ENCODE measurements at regions not wholly inside any gene's neighbourhood (a gene's known extent, or its start where the extent isn't known, plus 50 kb on each side); places are given as distances from the start of the nearest gene placed in this dataset.

GRCh38 chr15:38961931-38962330 is 397.3 kb upstream of the RASGRP1 start:
- H3K4me3 ChIP-seq (ENCODE audit: low read depth, low read length), result no peak overlapping the region
- no peak overlapping the region for H3K4me2 ChIP-seq (ENCODE audit: low read length)
- no peak overlapping the region for H4K91ac ChIP-seq (ENCODE audit: low read depth, low read length)
- no peak for DNase-seq
- no peaks in the 10 kb centered on the region for H3K9me3 ChIP-seq (ENCODE audit: insufficient read depth, low read depth, low read length)
- H3K23ac ChIP-seq (ENCODE audit: low read length), result no peak overlapping the region
- H2AFZ ChIP-seq (ENCODE audit: insufficient read depth, low read length, poor library complexity), result no peak overlapping the region
- no peaks in the 10 kb centered on the region for H3K4me1 ChIP-seq (ENCODE audit: control insufficient read depth in 1 of 2, insufficient read depth in 2 of 2, low read length in 2 of 2)
- H2BK120ac ChIP-seq (ENCODE audit: insufficient read depth, low read length, poor library complexity), result no peak overlapping the region
- WGBS (ENCODE audit: extremely low coverage, insufficient coverage, insufficient read length), result no CpG with 5 or more reads among the region's 2 CpGs
- no peak overlapping the region for H2AK5ac ChIP-seq (ENCODE audit: low read length)
- H3K27ac ChIP-seq (ENCODE audit: low read depth, low read length), result no peak overlapping the region
- H3K18ac ChIP-seq (ENCODE audit: low read length), result no peak overlapping the region
- H2BK12ac ChIP-seq (ENCODE audit: low read length), result no peak overlapping the region
- no peak overlapping the region for H2BK5ac ChIP-seq (ENCODE audit: low read depth, low read length, poor library complexity)
- H4K12ac ChIP-seq (ENCODE audit: low read depth, low read length), result no peak overlapping the region
- no peaks in the 10 kb centered on the region for H3K27me3 ChIP-seq (ENCODE audit: insufficient read depth, low read length)
- no peaks in the 10 kb centered on the region for H3K79me1 ChIP-seq (ENCODE audit: low read length)
- H3K14ac ChIP-seq (ENCODE audit: low read length), result no peak overlapping the region
- H3K4ac ChIP-seq (ENCODE audit: low read depth, low read length), result no peak overlapping the region
- H3K36me3 ChIP-seq (ENCODE audit: control insufficient read depth in 1 of 2, insufficient read depth in 2 of 2, low read length in 2 of 2), result no peaks in the 10 kb centered on the region
- no peak overlapping the region for H3K9ac ChIP-seq (ENCODE audit: low read length)
- H3K79me2 ChIP-seq (ENCODE audit: control insufficient read depth, insufficient read depth, low read length, poor library complexity), result no peaks in the 10 kb centered on the region
- no peak overlapping the region for H4K8ac ChIP-seq (ENCODE audit: low read depth, low read length)

GRCh38 chr15:38972831-38973230 is 408.2 kb upstream of the RASGRP1 start:
- Histone ChIP-seq H4K8ac (ENCODE audit: low read depth, low read length) (no peak overlapping the region), H3K4me1 (ENCODE audit: control insufficient read depth in 1 of 2, insufficient read depth in 2 of 2, low read length in 2 of 2) (no peaks in the 10 kb centered on the region), H2AK5ac (ENCODE audit: low read length) (no peak overlapping the region), H3K27ac (ENCODE audit: low read depth, low read length) (no peak overlapping the region), H2AFZ (ENCODE audit: insufficient read depth, low read length, poor library complexity) (no peak overlapping the region), H2BK5ac (ENCODE audit: low read depth, low read length, poor library complexity) (no peak overlapping the region), H2BK120ac (ENCODE audit: insufficient read depth, low read length, poor library complexity) (no peak overlapping the region), H4K12ac (ENCODE audit: low read depth, low read length) (no peak overlapping the region), H3K14ac (ENCODE audit: low read length) (no peak overlapping the region), H3K79me1 (ENCODE audit: low read length) (no peaks in the 10 kb centered on the region), H3K9ac (ENCODE audit: low read length) (no peak overlapping the region), H3K4me3 (ENCODE audit: low read depth, low read length) (no peak overlapping the region), H3K27me3 (ENCODE audit: insufficient read depth, low read length) (no peaks in the 10 kb centered on the region), H3K79me2 (ENCODE audit: control insufficient read depth, insufficient read depth, low read length, poor library complexity) (no peaks in the 10 kb centered on the region), H3K4ac (ENCODE audit: low read depth, low read length) (no peak overlapping the region), H3K23ac (ENCODE audit: low read length) (no peak overlapping the region), H4K91ac (ENCODE audit: low read depth, low read length) (no peak overlapping the region), H3K9me3 (ENCODE audit: insufficient read depth, low read depth, low read length) (no peaks in the 10 kb centered on the region), H2BK12ac (ENCODE audit: low read length) (no peak overlapping the region), H3K4me2 (ENCODE audit: low read length) (no peak overlapping the region), H3K18ac (ENCODE audit: low read length) (no peak overlapping the region), H3K36me3 (ENCODE audit: control insufficient read depth in 1 of 2, insufficient read depth in 2 of 2, low read length in 2 of 2) (no peaks in the 10 kb centered on the region)
- DNase-seq, result peak; percentile 24 to 79
- no CpG with 5 or more reads among the region's 4 CpGs for WGBS (ENCODE audit: extremely low coverage, insufficient coverage, insufficient read length)

- Histone ChIP-seq H2AFZ (ENCODE audit: insufficient read depth, low read length, poor library complexity) (no peak overlapping the region), H2BK120ac (ENCODE audit: insufficient read depth, low read length, poor library complexity) (no peak overlapping the region), H3K79me1 (ENCODE audit: low read length) (no peaks in the 10 kb centered on the region), H2BK5ac (ENCODE audit: low read depth, low read length, poor library complexity) (no peak overlapping the region), H3K79me2 (ENCODE audit: control insufficient read depth, insufficient read depth, low read length, poor library complexity) (no peaks in the 10 kb centered on the region), H3K27ac (ENCODE audit: low read depth, low read length) (no peak overlapping the region), H3K9me3 (ENCODE audit: insufficient read depth, low read depth, low read length) (no peaks in the 10 kb centered on the region), H2BK12ac (ENCODE audit: low read length) (no peak overlapping the region), H3K36me3 (ENCODE audit: control insufficient read depth in 1 of 2, insufficient read depth in 2 of 2, low read length in 2 of 2) (no peaks in the 10 kb centered on the region), H4K91ac (ENCODE audit: low read depth, low read length) (no peak overlapping the region), H4K12ac (ENCODE audit: low read depth, low read length) (no peak overlapping the region), H3K23ac (ENCODE audit: low read length) (no peak overlapping the region), H3K4me2 (ENCODE audit: low read length) (no peak overlapping the region), H3K27me3 (ENCODE audit: insufficient read depth, low read length) (no peaks in the 10 kb centered on the region), H3K4me1 (ENCODE audit: control insufficient read depth in 1 of 2, insufficient read depth in 2 of 2, low read length in 2 of 2) (no peaks in the 10 kb centered on the region), H3K9ac (ENCODE audit: low read length) (no peak overlapping the region), H3K4ac (ENCODE audit: low read depth, low read length) (no peak overlapping the region), H3K18ac (ENCODE audit: low read length) (no peak overlapping the region), H4K8ac (ENCODE audit: low read depth, low read length) (no peak overlapping the region), H3K4me3 (ENCODE audit: low read depth, low read length) (no peak overlapping the region), H2AK5ac (ENCODE audit: low read length) (no peak overlapping the region), H3K14ac (ENCODE audit: low read length) (no peak overlapping the region)
- DNase-seq, result no peak
- WGBS (ENCODE audit: extremely low coverage, insufficient coverage, insufficient read length), result no CpG with 5 or more reads among the region's 5 CpGs
Observed at GRCh38 chr15:38975282-38975990, 410.8 kb upstream of the RASGRP1 start.

- Histone ChIP-seq H3K79me1 (ENCODE audit: low read length) (peaks cover 5% of the 10 kb centered on the region), H3K27ac (ENCODE audit: low read depth, low read length) (no peak overlapping the region), H3K79me2 (ENCODE audit: control insufficient read depth, insufficient read depth, low read length, poor library complexity) (no peaks in the 10 kb centered on the region), H3K18ac (ENCODE audit: low read length) (no peak overlapping the region), H2BK5ac (ENCODE audit: low read depth, low read length, poor library complexity) (no peak overlapping the region), H2BK120ac (ENCODE audit: insufficient read depth, low read length, poor library complexity) (no peak overlapping the region), H3K23ac (ENCODE audit: low read length) (no peak overlapping the region), H3K9ac (ENCODE audit: low read length) (no peak overlapping the region), H2BK12ac (ENCODE audit: low read length) (peak overlapping the region; percentile 51), H2AK5ac (ENCODE audit: low read length) (no peak overlapping the region), H3K4me2 (ENCODE audit: low read length) (no peak overlapping the region), H3K36me3 (ENCODE audit: control insufficient read depth in 1 of 2, insufficient read depth in 2 of 2, low read length in 2 of 2) (no peaks in the 10 kb centered on the region), H4K91ac (ENCODE audit: low read depth, low read length) (no peak overlapping the region), H3K4me3 (ENCODE audit: low read depth, low read length) (no peak overlapping the region), H3K4me1 (ENCODE audit: control insufficient read depth in 1 of 2, insufficient read depth in 2 of 2, low read length in 2 of 2) (peaks cover 0 to 2% of the 10 kb centered on the region in 2 experiments), H3K14ac (ENCODE audit: low read length) (no peak overlapping the region), H4K12ac (ENCODE audit: low read depth, low read length) (no peak overlapping the region), H2AFZ (ENCODE audit: insufficient read depth, low read length, poor library complexity) (no peak overlapping the region), H3K4ac (ENCODE audit: low read depth, low read length) (no peak overlapping the region), H3K9me3 (ENCODE audit: insufficient read depth, low read depth, low read length) (no peaks in the 10 kb centered on the region), H4K8ac (ENCODE audit: low read depth, low read length) (no peak overlapping the region), H3K27me3 (ENCODE audit: insufficient read depth, low read length) (no peaks in the 10 kb centered on the region)
- DNase-seq, result peak in 1 of 2 donors; percentile 71
- WGBS (ENCODE audit: extremely low coverage, insufficient coverage, insufficient read length), result no CpG with 5 or more reads among the region's 4 CpGs
Observed at GRCh38 chr15:38991126-38991525, 426.5 kb upstream of the RASGRP1 start.

All from trophoblast cell (in vitro differentiated cells and primary cell).